Right hindlimb (tissue), 1 donor: ENCODE measurements at regions not wholly inside any gene's neighbourhood (a gene's known extent, or its start where the extent isn't known, plus 50 kb on each side); places are given as distances from the start of the nearest gene placed in this dataset.

Experiments used
- DNase-seq: peaks from one replicate; pipeline ENCODE4 v3.0.0-alpha.2; 2018

GRCh38 chr2:220891405-220891804 is 680.7 kb downstream of the EPHA4 start:
- DNase-seq = no peak

GRCh38 chr2:220892018-220892634 is 680.0 kb downstream of the EPHA4 start:
- no peak for DNase-seq

DNA sequence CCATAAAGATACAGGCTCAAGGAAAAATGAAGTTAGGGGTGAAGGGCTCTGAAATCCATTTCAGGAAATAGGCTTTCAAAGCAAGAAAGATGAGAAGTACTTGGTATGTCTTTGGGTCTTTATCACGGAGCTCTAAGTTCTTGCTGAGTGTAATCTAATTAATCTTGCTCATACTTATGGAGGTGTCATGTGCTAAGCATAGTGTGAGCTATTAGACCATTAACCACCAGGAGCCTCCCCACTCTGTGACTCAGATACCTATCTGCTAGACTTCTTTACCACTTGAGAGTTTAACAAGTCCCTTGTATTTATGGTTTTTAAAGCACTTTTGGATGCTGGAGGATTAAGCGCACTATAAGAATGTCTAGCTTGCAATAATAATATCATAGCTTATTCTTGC is 678.7 kb downstream of the EPHA4 start:
- no peak for DNase-seq

DNA sequence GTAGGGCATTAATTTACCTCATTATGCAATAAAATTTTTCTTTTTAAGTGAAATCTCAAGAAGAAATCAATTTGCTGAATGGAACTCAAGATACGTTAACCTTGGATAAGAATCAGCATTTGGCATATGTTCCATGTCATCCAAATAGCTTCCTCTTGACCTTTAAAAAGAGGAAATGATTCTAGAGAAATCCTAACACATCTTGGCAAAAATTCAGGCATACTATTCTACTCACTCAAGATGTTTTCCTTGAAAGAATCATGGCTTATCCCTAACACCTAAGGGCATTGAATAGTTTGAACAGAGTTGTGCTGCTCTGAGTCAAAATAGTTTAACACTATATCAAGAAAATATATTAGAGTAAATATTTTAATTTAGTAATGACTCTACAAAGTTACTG is 678.0 kb downstream of the EPHA4 start:
- no peak for DNase-seq

GRCh38 chr2:220899492-220899891 is 672.6 kb downstream of the EPHA4 start:
- no peak for DNase-seq

- no peak for DNase-seq
Measured at GRCh38 chr2:220904015-220904414, 668.1 kb downstream of the EPHA4 start.

- no peak for DNase-seq
Measured at GRCh38 chr2:220913384-220913783, 658.7 kb downstream of the EPHA4 start.

GRCh38 chr2:220915092-220915623 is 656.9 kb downstream of the EPHA4 start:
- no peak for DNase-seq

DNA sequence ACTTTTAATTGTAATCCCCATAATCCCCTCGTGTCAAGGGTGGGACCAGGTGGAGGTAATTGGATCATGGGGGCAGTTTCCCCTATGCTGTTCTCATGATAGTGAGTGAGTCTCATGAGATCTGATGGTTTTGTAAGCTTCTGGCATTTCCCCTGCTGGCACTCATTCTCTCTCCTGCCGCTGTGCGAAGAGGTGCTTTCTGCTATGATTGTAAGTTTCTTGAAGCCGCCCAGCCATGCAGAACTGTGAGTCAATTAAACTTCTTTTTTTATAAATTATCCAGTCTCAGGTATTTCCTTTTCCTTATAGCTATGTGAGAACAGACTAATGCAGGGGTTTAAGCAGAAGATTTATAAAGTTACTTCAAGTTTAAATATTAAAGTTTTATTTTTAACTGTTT is 655.2 kb downstream of the EPHA4 start:
- DNase-seq = no peak

- no peak for DNase-seq
Measured at GRCh38 chr2:220930271-220931076, 641.6 kb downstream of the EPHA4 start.

DNA sequence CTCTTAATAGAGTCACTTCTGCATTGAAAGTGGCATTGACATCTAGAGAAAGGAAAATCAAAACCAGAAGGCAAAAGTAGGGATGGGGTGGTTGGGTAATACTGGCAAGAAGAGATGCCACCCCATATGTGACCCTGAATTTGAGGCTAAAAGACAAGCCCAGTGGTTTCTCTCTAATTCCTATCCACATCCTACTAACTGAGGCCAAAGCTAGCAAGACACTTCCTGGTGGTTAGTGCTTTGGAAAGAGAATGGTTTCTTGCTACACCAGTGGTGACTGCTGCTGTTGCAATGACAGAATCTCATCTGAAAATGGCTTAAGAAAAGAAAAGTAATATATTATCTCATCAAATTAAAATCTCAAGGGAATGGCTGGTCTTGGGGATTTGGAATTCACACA is 640.6 kb downstream of the EPHA4 start:
- no peak for DNase-seq

DNA sequence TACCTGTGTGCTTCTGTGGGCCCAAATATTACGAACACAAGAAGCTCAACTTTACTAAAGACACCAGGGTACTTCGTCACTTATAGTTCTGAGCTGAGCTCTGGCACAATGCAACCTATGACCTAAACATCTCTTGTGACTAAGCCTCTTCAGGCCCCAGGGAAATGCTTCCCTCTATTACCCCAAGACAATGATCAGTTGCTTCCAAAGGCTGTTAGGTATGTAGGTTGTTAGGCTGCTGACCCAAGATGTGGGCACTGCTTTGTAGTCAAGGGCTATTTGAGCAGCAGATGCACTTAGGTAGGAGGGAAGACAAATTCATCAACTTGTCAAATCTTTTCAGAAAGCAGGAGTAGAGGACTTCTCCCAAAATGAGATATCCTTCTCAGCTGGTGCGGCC is 640.1 kb downstream of the EPHA4 start:
- no peak for DNase-seq

DNA sequence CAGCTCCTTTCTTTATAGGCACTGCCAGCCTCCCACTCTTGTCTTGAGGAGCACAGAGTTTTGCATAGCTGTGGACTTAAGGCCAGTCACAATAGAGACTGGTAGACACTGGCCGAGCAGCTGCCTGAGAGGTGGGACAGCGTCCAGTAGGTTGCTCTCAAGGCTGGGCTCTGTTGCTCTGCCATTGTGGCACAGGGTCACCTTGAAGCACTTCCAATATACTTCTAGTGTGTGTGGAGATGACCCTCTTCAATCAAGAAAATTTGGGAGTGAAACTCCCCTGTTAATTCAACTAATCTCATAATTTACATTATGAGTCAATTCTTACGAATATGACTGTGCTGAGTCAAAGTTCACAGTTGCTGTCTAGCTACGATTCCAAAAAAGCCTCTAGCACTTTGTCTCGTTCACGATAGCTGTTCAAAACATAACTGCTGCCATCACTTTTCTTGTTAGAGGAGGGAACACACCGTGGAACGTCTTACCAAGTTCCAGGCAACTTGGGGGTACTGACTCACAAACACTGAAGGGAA is 636.2 kb downstream of the EPHA4 start:
- DNase-seq = no peak

- no peak for DNase-seq
Measured at GRCh38 chr2:220936641-220937197, 635.4 kb downstream of the EPHA4 start.

- DNase-seq = no peak
Measured at GRCh38 chr2:220937245-220937644, 634.9 kb downstream of the EPHA4 start.

GRCh38 chr2:220940646-220941045 is 631.5 kb downstream of the EPHA4 start:
- DNase-seq = no peak

- DNase-seq = no peak
Measured at GRCh38 chr2:220941683-220942082, 630.4 kb downstream of the EPHA4 start.

DNA sequence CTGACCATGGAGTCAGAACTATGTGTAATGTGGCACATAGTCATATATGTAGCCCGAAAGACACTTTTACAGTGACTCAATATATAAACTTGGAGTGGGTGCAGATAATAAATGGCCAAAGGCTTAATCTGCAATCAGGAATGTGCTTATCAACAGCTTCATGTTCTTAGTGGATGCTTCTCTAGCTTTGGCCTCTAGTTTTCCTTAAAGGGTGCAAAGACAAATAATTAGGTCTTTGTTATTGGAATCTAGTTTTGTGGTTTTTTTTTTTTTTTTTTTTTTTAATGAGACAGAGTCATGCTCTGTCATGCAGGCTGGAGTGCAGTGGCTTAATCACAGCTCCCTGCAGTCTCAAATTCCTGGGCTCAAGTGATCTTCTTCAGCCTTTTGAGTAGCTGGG is 625.6 kb downstream of the EPHA4 start:
- no peak for DNase-seq

DNA sequence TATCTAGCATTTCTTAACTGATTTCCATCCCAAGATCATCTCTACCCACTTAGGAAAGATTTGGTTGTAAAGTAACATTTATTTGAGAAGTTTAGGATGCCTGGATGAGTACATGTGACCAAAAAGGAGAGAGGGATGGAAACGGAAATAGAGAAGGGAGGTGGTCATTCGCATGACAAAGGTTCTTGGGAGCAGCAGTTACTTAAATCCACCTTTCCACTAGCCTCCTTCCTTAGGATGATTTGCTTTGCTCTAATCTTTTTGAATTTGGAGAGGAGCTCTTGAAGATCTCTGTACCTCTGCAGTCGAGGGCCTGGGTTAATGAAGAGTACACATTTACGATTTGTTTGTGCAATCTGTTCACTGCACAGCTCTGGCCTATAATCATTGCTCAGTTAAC is 623.5 kb downstream of the EPHA4 start:
- DNase-seq = no peak

DNA sequence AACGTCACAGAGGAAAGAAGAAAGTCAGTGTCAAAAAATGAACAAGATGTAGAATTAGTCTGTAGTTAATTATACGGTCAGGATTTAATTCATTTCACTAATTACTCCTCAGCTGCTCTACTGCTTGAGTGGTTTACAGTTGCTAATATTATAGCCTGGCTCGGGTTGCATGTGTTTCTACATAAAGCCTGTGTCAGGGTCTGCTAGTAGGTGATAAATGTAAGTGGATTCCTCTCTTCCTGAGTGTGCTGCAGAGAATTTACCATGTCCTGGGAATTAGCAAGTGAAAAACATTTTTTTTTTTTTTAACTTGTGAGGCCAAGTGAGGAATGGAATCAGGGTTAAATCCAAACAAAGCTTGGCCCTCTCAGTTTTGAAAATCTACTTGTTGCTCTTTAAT is 622.6 kb downstream of the EPHA4 start:
- no peak for DNase-seq

GRCh38 chr2:220955776-220956175 is 616.3 kb downstream of the EPHA4 start:
- no peak for DNase-seq

DNA sequence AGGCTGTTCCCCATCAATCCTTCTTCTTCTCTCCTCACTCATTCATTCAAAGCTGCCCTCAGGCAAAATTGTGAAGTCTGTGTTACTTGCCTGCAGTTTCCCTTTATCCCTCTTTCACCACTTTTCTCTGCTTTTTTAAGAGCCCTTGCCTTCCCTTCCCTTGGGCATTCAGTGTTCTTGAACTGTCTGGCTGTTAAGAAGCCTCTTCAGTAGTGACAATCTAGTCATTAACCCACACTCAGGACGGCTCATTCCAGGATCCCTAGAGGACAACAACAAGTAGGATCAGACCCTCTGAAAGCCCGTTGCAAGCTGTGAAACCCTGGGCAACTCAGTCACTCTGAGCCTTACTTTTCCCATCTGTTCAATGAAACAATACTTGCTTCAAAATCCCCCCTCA is 615.7 kb downstream of the EPHA4 start:
- DNase-seq = no peak

DNA sequence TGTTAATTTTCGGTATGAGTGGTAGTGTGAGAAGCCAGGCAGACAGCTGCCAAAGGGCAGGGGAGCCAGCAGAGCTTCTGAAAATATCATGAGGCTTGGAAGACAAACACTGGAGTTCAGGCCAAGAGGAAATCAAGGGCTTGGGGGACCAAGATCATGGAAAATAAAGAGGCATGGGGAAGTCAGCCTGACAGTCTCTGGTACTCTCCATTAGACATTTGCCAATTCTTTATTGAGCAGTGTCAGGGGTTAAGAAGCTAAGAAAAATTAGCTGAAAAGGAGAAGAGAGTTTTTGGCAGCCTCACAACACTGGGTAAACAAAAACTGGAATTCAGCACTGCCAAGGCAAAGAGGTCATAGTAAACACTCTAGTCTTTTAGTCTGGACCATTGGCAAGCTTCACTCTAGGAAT is 612.7 kb downstream of the EPHA4 start:
- DNase-seq = peak; percentile 77
